K562 (cell line): ENCODE measurements at regions not wholly inside any gene's neighbourhood (a gene's known extent, or its start where the extent isn't known, plus 50 kb on each side); places are given as distances from the start of the nearest gene placed in this dataset.

Experiments
- HDAC6 ChIP-seq: IDR thresholded peaks from 2 replicates; pipeline ENCODE4 v1.6.1; 2012; ENCODE audit warnings: low read depth, mild to moderate bottlenecking, control low read depth, inconsistent platforms, low read length, moderate library complexity
- HNRNPH1 ChIP-seq: fragments of 200-400 bp; formaldehyde crosslinking; optimal IDR thresholded peaks from 2 replicates; pipeline ENCODE3; 2017; ENCODE audit warnings: low read depth, mild to moderate bottlenecking, low read length, moderate library complexity
- MYC ChIP-seq, 2 experiments: fragments of 250-450 bp in 1 of 2; sonication (Bioruptor Pico) in 1 of 2; IDR thresholded peaks; 2 replicates each; pipeline versions ENCODE4 v1.5.1 to v1.6.1; 2012 to 2021; ENCODE audit warnings: low read depth in 2 of 2, borderline replicate concordance in 1 of 2, improper control_type of control experiment in 1 of 2, low read length in 1 of 2, mild to moderate bottlenecking in 1 of 2, moderate library complexity in 1 of 2
- RFX5 ChIP-seq: IDR thresholded peaks from 2 replicates; pipeline ENCODE4 v1.6.1; 2011; ENCODE audit warnings: low read depth, mild to moderate bottlenecking, improper control_type of control experiment, low read length

GRCh38 chr22:25327018-25327755 lies 107.7 kb downstream of the CRYBB2 start:
- TF ChIP-seq RFX5 (no peak), MYC (IDR thresholded peaks at IDR 0.05; ENCODE audit: low read depth, low read length) (no peak), MYC (CRISPR knock-in tag; IDR thresholded peaks at IDR 0.05; ENCODE audit: borderline replicate concordance, low read depth) (no peak), HDAC6 (no peak), HNRNPH1 (no peak)
